CD4-positive, alpha-beta T cell treated with Interleukin-1 beta for 1 hour (primary cell): ENCODE measurements at regions not wholly inside any gene's neighbourhood (a gene's known extent, or its start where the extent isn't known, plus 50 kb on each side); places are given as distances from the start of the nearest gene placed in this dataset.
A peak's percentile ranks its signal among the peaks of the same experiment; 100 is the strongest.

Source experiments
- DNase-seq, 2 donors: peaks; one replicate each; pipeline ENCODE4 v3.0.0-alpha.2; 2020 to 2022

DNA sequence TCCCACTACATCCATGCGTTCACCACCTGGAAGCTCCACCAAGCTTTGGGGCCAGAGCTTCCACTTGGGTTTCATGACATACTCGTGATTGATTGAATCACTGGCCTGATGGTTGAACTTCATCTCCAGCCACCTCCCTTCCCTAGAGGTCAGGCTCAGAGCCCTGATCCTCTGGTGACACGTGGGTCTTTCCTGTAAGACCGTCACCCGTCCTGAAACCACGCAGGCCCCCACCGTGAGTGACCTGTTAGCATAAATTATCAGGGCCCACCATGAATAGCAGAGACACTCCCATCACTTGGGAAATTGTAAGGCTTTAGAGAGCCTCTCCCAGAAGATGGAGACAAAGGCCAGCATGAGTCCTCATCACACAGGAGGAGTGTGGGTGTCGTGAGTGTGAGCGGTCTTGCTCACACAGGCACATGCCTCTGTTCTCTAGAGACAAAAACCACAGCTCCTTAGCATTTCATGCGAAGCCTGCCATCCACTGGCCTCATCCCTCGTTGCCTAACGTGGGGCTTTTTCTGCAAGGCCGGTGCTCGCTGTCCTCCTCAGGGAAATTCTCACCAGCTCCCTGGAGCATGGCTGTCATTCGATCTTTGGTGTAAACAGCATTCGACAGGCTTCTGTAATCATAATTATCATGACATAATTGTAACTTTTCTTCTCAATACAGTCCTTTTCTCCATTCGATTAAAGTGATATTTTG lies 65.1 kb upstream of the DUSP22 start:
- DNase-seq, result peak in 1 of 2 donors; percentile 26

DNA sequence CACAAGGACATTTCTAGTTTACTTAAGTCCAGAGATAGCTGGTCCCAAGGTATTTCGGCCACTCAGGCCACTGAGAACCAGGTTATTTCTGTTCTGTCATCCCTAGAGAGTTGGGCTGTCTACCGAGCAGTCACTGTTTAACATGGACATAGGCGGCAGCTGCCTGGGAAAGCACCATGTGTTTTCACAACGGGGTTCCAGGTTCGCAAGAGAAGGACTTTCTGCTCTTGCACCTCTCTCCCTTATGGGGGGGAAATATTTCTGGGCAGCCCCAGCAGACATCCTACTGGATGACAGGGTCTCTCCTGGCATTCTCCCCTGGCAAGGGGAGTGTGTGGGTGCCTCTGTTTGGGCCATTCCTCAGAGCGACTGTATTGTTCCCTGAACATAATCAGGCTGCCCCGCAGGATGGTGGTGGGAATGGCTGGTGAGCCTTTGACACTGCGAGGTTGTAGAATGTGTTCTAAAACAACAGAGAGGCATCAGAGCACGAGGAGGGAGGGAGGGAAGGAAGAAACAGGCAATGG lies 64.4 kb upstream of the DUSP22 start:
- DNase-seq, result no peak

DNA sequence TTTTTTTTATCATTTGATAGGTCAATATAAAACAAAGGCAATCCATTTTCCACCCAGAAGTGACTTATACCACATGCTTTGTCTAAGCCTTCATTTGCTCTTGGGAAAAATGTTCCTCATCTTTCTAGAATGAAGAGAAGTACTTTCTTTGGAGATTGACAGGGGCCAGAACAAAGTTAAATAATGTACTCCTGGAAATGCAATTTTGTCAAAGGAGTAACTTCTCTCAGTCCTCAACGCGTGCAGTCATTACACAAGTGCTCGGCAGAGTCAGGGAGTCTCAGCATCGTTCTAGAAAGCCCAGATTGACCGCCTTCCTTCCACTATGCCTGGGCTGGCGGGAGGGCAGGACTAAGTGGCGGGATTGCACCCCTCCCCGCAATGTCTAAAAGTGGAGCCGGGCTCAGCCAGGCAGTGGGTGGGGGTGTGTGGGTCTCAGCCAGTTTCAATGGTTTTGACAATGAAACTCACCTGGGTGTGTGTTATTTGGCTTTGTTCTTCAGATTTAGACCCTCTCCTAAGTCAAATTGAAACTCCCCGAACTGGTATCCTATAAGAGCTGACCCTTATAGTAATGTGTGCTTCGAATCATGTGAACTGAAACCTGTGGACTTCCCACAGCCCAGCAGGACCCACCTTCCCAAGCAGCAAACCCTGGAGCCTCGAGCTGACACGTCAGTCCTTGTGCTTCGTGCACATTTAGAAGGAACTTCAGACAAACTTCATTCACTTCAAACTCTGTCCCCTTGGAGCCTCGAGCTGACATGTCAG lies 63.2 kb upstream of the DUSP22 start:
- DNase-seq, result no peak

DNA sequence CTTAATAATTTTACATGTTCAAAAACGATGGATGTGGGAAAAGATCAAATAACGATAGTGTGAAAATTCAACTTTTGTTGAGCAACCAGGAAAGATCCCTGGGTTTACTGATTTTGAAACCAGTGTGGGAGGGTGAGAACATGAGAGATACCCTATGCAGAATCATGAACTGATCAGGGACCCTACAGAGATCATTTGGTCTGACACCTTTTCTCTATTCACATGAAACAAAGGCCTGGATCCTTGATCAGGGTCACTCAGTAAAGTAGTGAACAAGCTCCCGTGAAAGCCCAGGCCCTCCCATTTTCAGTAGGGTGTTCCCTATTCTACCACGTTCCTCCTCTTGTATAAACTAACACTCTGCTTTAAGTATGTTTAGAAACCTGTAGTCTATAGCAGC lies 60.5 kb upstream of the DUSP22 start:
- no peak for DNase-seq

DNA sequence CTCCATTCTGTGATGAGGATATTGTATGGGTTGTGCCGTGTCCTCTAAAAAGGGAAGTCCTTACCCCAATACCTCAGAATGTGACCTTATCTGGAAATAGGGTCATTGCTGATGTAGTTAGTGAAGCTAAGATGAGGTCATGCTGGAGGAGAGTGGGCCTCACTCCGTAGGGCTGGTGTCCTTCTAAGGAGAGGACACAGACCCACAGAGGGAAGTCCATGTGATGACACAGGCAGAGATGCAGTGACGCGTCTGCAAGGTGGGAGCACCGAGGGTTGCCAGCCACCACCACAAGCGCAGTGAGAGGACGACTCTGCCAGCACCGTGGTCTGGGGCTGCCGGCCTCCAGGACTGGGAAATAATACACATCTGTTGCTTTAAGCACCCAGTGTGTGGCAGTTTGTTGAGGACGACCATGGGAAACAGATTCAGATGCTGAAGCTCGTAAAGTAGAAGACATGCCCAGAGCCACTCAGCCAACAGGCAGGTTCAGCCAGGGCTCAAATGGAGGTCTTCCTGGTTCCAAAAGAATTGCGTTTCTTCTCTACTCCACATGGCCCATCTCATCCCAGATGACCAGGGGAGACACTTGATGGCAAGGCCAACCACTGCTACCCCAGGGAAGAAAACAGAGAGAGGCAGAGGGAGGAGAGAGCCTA lies 59.2 kb upstream of the DUSP22 start:
- DNase-seq, result no peak

DNA sequence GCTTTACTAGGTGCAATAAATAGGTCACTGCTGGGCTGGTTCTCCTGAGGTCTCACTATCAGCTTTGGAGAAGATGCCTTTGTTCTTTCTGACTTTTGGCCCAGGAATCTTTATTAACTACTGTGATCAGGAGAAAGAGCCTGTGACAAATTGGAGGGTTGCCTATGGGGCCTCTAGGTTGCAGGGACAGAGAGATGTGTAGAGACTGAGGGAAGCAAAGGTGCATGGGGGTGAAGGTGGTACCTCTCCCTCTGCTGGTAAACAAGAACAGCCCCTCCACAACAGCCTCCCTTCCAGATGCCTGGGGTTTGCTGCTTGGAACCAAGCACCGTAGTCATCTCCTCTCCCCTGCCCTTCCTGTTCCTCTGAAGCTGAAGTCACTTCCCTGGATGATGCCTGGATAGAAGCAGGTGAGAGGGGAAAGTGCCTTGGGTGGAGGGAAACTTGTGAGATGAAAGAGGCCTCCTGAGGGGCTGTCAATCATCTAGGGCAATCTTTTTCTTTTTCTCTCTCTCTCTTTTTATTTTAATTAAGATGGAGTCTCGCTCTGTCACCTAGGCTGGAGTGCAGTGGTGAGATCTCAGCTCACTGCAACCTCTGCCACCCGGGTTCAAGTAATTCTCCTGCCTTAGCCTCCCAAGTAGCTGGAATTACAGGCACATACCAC lies 57.4 kb upstream of the DUSP22 start:
- DNase-seq, result no peak

DNA sequence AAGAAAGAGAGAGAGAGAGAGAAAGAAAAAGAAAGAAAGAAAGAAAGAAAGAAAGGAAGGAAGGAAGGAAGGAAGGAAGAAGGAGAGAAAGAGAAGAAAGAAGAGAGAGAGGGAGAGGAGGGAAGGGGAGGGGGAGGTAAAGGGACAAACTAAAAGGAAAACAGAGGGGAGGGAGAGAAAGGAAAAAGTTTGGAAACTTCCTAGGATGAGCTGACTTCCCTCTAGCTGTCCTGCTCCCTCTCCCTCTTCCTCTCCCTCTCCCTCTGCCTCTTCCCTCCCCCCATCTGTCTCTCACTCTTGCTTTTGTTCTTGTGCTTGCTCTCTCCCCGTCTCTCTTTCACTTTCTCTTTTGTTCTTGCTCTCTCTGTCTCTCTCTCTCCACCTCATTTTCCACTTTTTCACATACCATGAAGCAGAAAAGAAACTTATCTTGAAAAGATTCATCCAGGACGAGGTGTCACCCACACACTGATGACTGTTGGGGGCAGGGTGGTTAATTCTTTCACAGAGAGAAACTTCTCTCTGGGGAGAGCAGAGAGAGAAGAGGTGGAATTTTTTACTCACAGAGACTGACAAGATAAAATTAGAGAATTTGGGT lies 56.4 kb upstream of the DUSP22 start:
- DNase-seq, result peak in 1 of 2 donors; percentile 68

DNA sequence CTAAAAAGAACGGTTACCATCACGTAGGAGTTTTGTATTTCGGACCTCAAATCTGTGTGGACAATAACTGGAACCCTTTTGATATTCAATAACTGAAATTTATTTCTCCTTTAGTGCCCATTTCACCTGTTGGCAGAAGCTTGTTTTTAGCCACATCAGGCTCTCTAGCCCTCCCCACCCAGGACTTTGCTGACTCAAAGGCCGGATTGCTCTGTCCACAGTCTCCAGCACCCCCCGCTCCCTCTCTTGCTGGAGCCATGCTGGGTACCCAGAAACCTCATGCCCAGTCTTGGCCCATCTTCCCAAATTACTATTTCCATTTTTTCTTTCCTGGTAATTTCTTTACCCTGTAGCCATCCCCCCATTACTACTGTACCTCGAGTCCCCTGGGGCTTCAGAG lies 55.8 kb upstream of the DUSP22 start:
- no peak for DNase-seq

DNA sequence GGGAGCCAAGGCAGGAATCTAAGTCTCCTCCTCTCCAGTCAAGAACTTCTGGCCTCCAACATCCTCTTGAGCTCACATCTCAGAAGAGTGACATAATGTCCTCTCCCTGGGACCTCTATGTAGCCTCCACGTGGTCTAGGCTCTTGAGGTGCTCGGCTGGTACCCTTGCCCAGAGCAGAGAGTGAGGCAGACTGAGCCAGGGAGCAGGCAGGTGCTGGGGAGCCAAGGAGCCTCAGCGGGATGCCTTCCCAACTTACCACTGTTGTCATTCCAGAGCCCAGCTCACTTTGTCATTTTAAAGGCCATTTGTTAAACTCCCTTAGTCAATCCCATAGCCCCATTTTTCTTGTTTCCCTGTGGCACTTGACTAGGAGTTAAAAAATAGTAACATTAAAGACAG lies 52.1 kb upstream of the DUSP22 start:
- no peak for DNase-seq

DNA sequence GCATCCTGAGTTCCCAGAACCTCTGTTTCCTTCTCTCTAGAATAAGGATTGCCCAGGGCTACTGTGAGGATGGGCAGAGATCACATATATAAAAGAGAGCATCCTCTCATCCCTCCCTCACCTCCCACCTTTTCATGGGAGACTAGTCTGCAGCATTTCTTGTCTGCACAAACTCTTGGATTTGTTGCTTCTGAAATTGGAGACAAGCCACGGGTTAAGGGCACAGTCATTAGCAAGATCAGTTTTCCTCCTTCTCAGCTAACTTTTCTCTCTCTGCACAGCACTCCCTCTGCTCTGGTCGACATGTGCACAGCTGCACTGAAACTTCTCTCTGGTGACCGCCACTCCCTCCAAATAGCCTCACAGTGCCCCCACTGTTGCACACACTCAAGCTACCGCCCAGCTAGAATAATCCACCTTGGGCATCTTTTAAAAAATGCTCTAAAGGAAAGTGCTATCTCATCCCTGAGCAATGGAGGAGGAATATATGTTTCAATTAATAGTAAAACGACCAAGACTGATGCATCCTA lies 50.9 kb upstream of the DUSP22 start:
- no peak for DNase-seq
